Right lobe of liver (tissue), 6 donors: ENCODE measurements at regions not wholly inside any gene's neighbourhood (a gene's known extent, or its start where the extent isn't known, plus 50 kb on each side); places are given as distances from the start of the nearest gene placed in this dataset.

ENCODE experiments used
- ATAC-seq, 4 donors: fragments of 200-7000 bp; cut with Tn5 transposase; one replicate each; pipeline ENCODE4 v1.9.1; 2020; ENCODE audit warnings: mild to moderate bottlenecking in 4 of 4, moderate library complexity in 4 of 4
- DNase-seq, 3 donors: peaks; one replicate each; pipeline ENCODE4 v3.0.0-alpha.2; 2020
- H3K27ac ChIP-seq, 3 donors: fragments of 200-600 bp; one replicate each; pipeline ENCODE4 v1.8.0; 2022
- H3K27me3 ChIP-seq, 2 donors: fragments of 200-600 bp; one replicate each; pipeline ENCODE4 v1.8.0; 2022
- H3K36me3 ChIP-seq, 4 donors: fragments of 200-600 bp; sonication (generic) in 1 of 4; one replicate each; pipeline versions ENCODE4 v1.5.1 to v1.8.0; 2017 to 2022; ENCODE audit warnings: control low read depth in 1 of 4
- H3K4me1 ChIP-seq, 4 donors: fragments of 200-600 bp; sonication (generic) in 1 of 4; one replicate each; pipeline versions ENCODE4 v1.5.1 to v1.8.0; 2017 to 2022; ENCODE audit warnings: control low read depth in 1 of 4
- H3K4me3 ChIP-seq, 3 donors: fragments of 200-600 bp; one replicate each; pipeline ENCODE4 v1.8.0; 2022
- H3K9me3 ChIP-seq, 4 donors: fragments of 200-600 bp; sonication (generic) in 1 of 4; one replicate each; pipeline versions ENCODE4 v1.5.1 to v1.8.0; 2017 to 2022; ENCODE audit warnings: control low read depth in 1 of 4
- CTCF ChIP-seq, 4 donors: fragments of 200-600 bp in 3 of 4; fragments of 450-650 bp in 1 of 4; IDR thresholded peaks; one replicate each; pipeline versions ENCODE4 v1.5.1 to v1.8.0; 2016 to 2022; ENCODE audit warnings: antibody characterized with exemption in 4 of 4, mild to moderate bottlenecking in 2 of 4
- POLR2A ChIP-seq: fragments of 450-650 bp; IDR thresholded peaks from one replicate; pipeline ENCODE4 v1.6.1; 2017; ENCODE audit warnings: antibody characterized with exemption, mild to moderate bottlenecking
- WGBS: methylation state at CpG from one replicate; pipeline ENCODE4 v1.1.6; 2018; ENCODE audit warnings: low coverage, low lambda C conversion rate; ENCODE audit not compliant: insufficient coverage; ENCODE audit errors: missing lambda C conversion rate; 5-methylcytosine and 5-hydroxymethylcytosine counted together
- intact Hi-C, 2 donors: fragments of 100-400 bp; cut with DNase I; formaldehyde crosslinking; loops; one replicate each; pipeline versions ENCODE4 v1.11.2 to v1.14.1; 2022
- microRNA-seq, 2 donors: library from miRNA; unstranded; fragments of <30 nt; microRNA quantifications; one replicate each; pipeline ENCODE4, GENCODE V29; 2019 to 2020
- small RNA-seq, 2 experiments: library from RNA; depleted of rRNA; stranded (forward); fragments of <200 nt; gene quantifications; one replicate each; pipeline ENCODE3, GENCODE V24; 2016
- donor health status: DM: no; HTN: yes; CAD: no.
- donor health status: DM: no; HTN: no; CAD: no.
- donor health status: DM: no; HTN: no; CAD: no.
- donor health status: DM: no; HTN: yes; CAD: no.
- donor health status: DM: no; HTN: yes; CAD: no.

DNA sequence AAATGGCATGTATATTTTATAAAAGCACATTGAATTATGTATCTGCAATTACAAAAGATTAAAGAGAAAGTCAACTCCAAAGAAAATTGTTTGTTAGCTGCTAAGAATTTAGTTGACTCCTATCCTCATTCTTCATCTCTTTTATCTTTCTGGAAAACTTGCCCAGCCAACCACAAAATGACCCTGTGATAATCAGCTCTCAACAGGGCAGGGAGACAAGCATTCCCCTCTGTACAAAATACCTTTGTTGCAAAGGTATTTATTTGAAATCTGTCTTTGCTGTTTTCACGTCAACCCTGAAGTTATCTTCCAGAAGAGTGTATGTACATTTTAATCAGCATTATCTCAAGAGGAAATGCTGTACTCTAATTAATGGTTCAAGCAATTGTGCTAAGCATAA lies 191.1 kb upstream of the DDI1 start:
- Histone ChIP-seq H3K4me1 (no peaks in the 10 kb centered on the region), H3K27me3 (no peaks in the 10 kb centered on the region), H3K36me3 (no peaks in the 10 kb centered on the region), H3K27ac (no peak overlapping the region), H3K9me3 (no peaks in the 10 kb centered on the region), H3K4me3 (no peak overlapping the region)
- intact Hi-C loops = no loop called here
- ATAC-seq = no peak
- no peak for DNase-seq
- TF ChIP-seq CTCF (IDR thresholded peaks at IDR 0.05) (no peak), POLR2A (no peak)
- 25% methylated on average over 1 of the region's 1 CpG for WGBS

DNA sequence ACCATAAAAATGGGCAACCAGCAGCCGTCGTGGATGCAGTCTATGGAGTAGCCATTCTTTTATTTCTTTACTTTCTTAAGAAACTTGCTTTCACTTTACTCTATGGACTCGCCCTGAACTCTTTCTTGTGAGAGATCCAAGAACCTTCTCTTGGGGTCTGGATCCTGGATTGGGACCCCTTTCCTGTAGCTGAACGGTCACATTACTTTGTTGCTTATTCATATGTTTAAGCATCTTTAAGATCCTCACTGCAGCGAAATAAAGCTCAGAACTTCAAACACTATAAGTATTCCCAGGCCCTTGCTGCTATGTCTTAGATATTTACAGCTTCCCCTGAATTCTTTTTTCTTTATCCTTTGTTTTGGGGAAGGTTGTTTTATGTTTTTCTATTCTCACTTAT lies 187.8 kb upstream of the DDI1 start:
- Histone ChIP-seq H3K4me1 (no peaks in the 10 kb centered on the region), H3K27me3 (no peaks in the 10 kb centered on the region), H3K4me3 (no peak overlapping the region), H3K9me3 (no peaks in the 10 kb centered on the region), H3K27ac (no peak overlapping the region), H3K36me3 (no peaks in the 10 kb centered on the region)
- DNase-seq (no peak), ATAC-seq (no peak)
- TF ChIP-seq CTCF (IDR thresholded peaks at IDR 0.05) (no peak), POLR2A (no peak)
- intact Hi-C loops = no loop called here
- WGBS = 64% methylated on average over 5 of the region's 5 CpGs

GRCh38 chr11:103849366-103849765 lies 187.1 kb upstream of the DDI1 start:
- ATAC-seq = no peak
- Histone ChIP-seq H3K27me3 (no peaks in the 10 kb centered on the region), H3K4me1 (no peaks in the 10 kb centered on the region), H3K36me3 (no peaks in the 10 kb centered on the region), H3K4me3 (no peak overlapping the region), H3K9me3 (no peaks in the 10 kb centered on the region), H3K27ac (no peak overlapping the region)
- intact Hi-C loops = no loop called here
- WGBS = 26% methylated on average over 3 of the region's 3 CpGs
- no peak for TF ChIP-seq POLR2A
- DNase-seq = no peak

DNA sequence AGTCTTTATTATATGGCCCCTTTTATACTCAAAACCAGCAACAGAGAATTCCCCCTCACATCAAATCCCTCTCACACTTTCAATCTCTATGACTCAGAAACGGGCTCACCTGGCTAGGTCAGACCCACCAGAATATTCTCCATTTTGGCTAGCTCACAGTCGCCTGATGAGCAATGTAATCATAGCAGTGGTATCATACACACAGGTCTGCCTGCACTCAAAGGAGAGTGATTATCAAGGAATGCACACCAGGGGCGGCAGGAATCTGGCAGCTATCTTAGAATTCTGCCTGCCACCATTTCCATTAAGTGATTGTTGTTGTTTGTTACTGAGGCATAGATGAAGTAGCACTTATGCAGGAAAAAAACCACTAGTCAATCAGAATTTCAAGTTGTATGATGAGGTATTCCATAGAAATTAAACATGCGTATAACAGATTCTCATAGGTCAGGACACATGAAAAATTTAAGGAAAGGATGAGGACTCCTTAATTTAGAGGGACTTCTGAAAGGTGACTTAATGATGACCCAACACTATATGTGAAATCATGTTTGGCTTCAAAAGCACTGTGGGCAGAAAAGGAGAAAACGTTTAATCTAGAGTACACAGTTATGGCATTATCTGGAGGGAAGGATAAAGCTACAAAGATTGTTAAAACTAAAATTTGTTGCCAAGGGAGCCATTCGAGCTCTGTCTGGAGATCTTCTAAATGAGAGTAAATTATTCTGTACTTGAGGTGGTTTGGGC lies 185.8 kb upstream of the DDI1 start:
- Histone ChIP-seq H3K4me1 (no peaks in the 10 kb centered on the region), H3K36me3 (no peaks in the 10 kb centered on the region), H3K4me3 (no peak overlapping the region), H3K27me3 (no peaks in the 10 kb centered on the region), H3K9me3 (no peaks in the 10 kb centered on the region), H3K27ac (no peak overlapping the region)
- no peak for ATAC-seq
- intact Hi-C loops = no loop called here
- DNase-seq = no peak
- no peak for TF ChIP-seq CTCF (IDR thresholded peaks at IDR 0.05)
- no peak for TF ChIP-seq POLR2A
- 21% methylated on average over 6 of the region's 6 CpGs for WGBS

DNA sequence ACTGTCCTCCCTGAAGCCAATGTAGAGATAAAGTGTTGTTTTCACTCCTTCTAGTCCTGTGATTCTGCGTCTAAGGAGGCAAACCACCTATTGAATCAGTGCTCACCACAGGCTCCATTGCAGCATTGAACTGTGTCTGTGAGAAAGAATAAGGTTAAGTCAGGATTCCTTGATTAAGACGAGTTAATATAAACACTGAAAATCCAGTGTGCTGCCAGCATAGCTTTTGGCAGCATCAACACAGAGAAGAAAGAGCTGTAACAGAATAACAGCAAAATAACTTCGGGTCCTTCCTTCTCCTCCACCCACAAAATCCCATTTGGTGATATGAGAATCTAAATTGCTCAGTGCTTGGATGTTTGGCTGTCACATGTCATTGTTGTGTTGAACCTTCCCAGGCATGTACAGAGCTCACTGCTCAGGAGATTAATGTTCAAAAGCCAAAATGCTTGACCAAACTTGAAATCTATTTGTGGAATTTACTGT lies 185.2 kb upstream of the DDI1 start:
- no peak overlapping the region for H3K27ac ChIP-seq
- WGBS = 29% methylated on average over 3 of the region's 3 CpGs

More for the DNA sequence above, 185.2 kb upstream of the DDI1 start:
- ATAC-seq (peak in 1 of 4 donors; percentile 33), DNase-seq (no peak)
- no peaks in the 10 kb centered on the region for H3K36me3 ChIP-seq
- TF ChIP-seq POLR2A (no peak), CTCF (IDR thresholded peaks at IDR 0.05) (no peak)
- H3K4me1 ChIP-seq = no peaks in the 10 kb centered on the region
- no peaks in the 10 kb centered on the region for H3K9me3 ChIP-seq
- intact Hi-C loops = no loop called here
- no peaks in the 10 kb centered on the region for H3K27me3 ChIP-seq
- H3K4me3 ChIP-seq = no peak overlapping the region

Small RNA genes lying in the stretch of these regions (microRNA-seq; reads per million reads assigned to microRNA genes)
- gene MIR4693 = 0 reads per million in 2 donors

Small RNA genes lying in the stretch of these regions (small RNA-seq; reads per million reads assigned to genes)
- gene MIR4693 = 0 reads per million in 2 experiments
